Nephron progenitor cell (in vitro differentiated cells): ENCODE measurements at regions not wholly inside any gene's neighbourhood (a gene's known extent, or its start where the extent isn't known, plus 50 kb on each side); places are given as distances from the start of the nearest gene placed in this dataset.
"Not testable (repeated sequence)": the region's sequence is repeated elsewhere in the genome, so short reads cannot be mapped to it uniquely, and the experiment has no call there.

Experiments used
- DNase-seq: peaks from one replicate; pipeline ENCODE4 v3.0.0; 2021
- H3K27ac Mint-ChIP-seq: 2 replicates; pipeline ENCODE4 v1.8.0; 2021; ENCODE audit warnings: mild to moderate bottlenecking, moderate library complexity, mixed read lengths
- H3K27me3 Mint-ChIP-seq: 2 replicates; pipeline ENCODE4 v1.8.0; 2021; ENCODE audit warnings: mild to moderate bottlenecking, low read depth, mixed read lengths; ENCODE audit not compliant: poor library complexity
- H3K36me3 Mint-ChIP-seq: 2 replicates; pipeline ENCODE4 v1.8.0; 2021; ENCODE audit warnings: low read depth, mixed read lengths
- H3K4me1 Mint-ChIP-seq: 2 replicates; pipeline ENCODE4 v1.8.0; 2021; ENCODE audit warnings: mixed read lengths
- H3K4me3 Mint-ChIP-seq: 2 replicates; pipeline ENCODE4 v1.8.0; 2021; ENCODE audit warnings: mild to moderate bottlenecking, moderate library complexity, mixed read lengths
- H3K9me3 Mint-ChIP-seq: 2 replicates; pipeline ENCODE4 v1.8.0; 2021; ENCODE audit warnings: mild to moderate bottlenecking, moderate library complexity, mixed read lengths
- CTCF ChIP-seq: fragments of 200-600 bp; sonication (generic); IDR thresholded peaks from 2 replicates; pipeline ENCODE4 v1.5.0; 2021; ENCODE audit warnings: antibody characterized with exemption

GRCh38 chr7:91436655-91437054 is 172.4 kb downstream of the FZD1 start:
- no peak for DNase-seq
- no peaks in the 10 kb centered on the region for H3K27me3 Mint-ChIP-seq
- H3K4me3 Mint-ChIP-seq = no peak overlapping the region
- H3K27ac Mint-ChIP-seq = no peak overlapping the region
- H3K36me3 Mint-ChIP-seq = peaks cover 4% of the 10 kb centered on the region
- TF ChIP-seq CTCF = no peak
- H3K4me1 Mint-ChIP-seq = peaks cover 8% of the 10 kb centered on the region
- H3K9me3 Mint-ChIP-seq = peaks cover 23% of the 10 kb centered on the region

GRCh38 chr7:91440198-91440597 is 176.0 kb downstream of the FZD1 start:
- H3K4me3 Mint-ChIP-seq, DNase-seq, H3K27me3 Mint-ChIP-seq, H3K27ac Mint-ChIP-seq, H3K4me1 Mint-ChIP-seq, H3K36me3 Mint-ChIP-seq: not testable (repeated sequence)
- peaks cover 23% of the 10 kb centered on the region for H3K9me3 Mint-ChIP-seq

- Mint-ChIP-seq H3K4me1 (no peaks in the 10 kb centered on the region), H3K36me3 (peaks cover 4% of the 10 kb centered on the region), H3K27me3 (peaks cover 2% of the 10 kb centered on the region), H3K4me3 (no peak overlapping the region), H3K27ac (no peak overlapping the region), H3K9me3 (peaks cover 35% of the 10 kb centered on the region)
- no peak for TF ChIP-seq CTCF
- no peak for DNase-seq
Measured at GRCh38 chr7:91443862-91444261, 179.6 kb downstream of the FZD1 start.

- Mint-ChIP-seq H3K4me1 (no peaks in the 10 kb centered on the region), H3K36me3 (no peaks in the 10 kb centered on the region), H3K27ac (no peak overlapping the region), H3K4me3 (no peak overlapping the region), H3K9me3 (peaks cover 23% of the 10 kb centered on the region), H3K27me3 (peaks cover 2% of the 10 kb centered on the region)
- no peak for TF ChIP-seq CTCF
- DNase-seq = no peak
Measured at GRCh38 chr7:91446819-91447218, 182.6 kb downstream of the FZD1 start.

- Mint-ChIP-seq H3K36me3 (no peaks in the 10 kb centered on the region), H3K27me3 (no peaks in the 10 kb centered on the region), H3K27ac (no peak overlapping the region), H3K4me1 (no peaks in the 10 kb centered on the region), H3K9me3 (peaks cover 34% of the 10 kb centered on the region), H3K4me3 (no peak overlapping the region)
- DNase-seq = no peak
- no peak for TF ChIP-seq CTCF
Measured at GRCh38 chr7:91455411-91455810, 191.2 kb downstream of the FZD1 start.

- no peak overlapping the region for H3K4me3 Mint-ChIP-seq
- no peaks in the 10 kb centered on the region for H3K27me3 Mint-ChIP-seq
- TF ChIP-seq CTCF = no peak
- H3K9me3 Mint-ChIP-seq = peaks cover 34% of the 10 kb centered on the region
- no peaks in the 10 kb centered on the region for H3K4me1 Mint-ChIP-seq
- H3K36me3 Mint-ChIP-seq = no peaks in the 10 kb centered on the region
- no peak overlapping the region for H3K27ac Mint-ChIP-seq
- no peak for DNase-seq
Measured at GRCh38 chr7:91457208-91457607, 193.0 kb downstream of the FZD1 start.
